ACHN (cell line): ENCODE measurements at regions not wholly inside any gene's neighbourhood (a gene's known extent, or its start where the extent isn't known, plus 50 kb on each side); places are given as distances from the start of the nearest gene placed in this dataset.

Experiments used
- DNase-seq: peaks from one replicate; pipeline ENCODE4 v3.0.0-alpha.2; 2015
- in situ Hi-C: cut with HindIII; loops from 2 replicates; pipeline ENCODE4 v1.10.0; 2017; ENCODE audit warnings: low sequenced_read_pairs, low pct_ligation_motif_present, low pct_unique_long_range_greater_than_20kb

DNA sequence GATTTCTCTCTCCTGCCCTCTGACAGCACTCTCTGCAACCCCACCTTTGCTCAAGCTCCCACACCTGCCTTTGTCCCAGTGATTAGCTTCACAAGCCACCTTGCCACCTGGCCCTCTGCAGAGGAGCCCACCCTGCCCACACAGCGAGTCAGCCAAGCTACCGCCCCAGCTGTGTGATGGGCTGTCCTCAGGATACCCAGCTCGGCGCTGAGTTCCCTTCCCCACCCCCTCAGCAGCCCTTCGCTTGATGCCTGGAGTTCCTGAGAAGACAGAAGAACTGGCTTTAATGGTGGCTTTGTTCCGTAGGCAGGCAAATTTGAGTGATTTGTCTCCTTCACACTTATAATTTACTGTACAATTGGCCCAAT, 266.4 kb downstream of the CBLN1 start:
- DNase-seq: no peak

DNA sequence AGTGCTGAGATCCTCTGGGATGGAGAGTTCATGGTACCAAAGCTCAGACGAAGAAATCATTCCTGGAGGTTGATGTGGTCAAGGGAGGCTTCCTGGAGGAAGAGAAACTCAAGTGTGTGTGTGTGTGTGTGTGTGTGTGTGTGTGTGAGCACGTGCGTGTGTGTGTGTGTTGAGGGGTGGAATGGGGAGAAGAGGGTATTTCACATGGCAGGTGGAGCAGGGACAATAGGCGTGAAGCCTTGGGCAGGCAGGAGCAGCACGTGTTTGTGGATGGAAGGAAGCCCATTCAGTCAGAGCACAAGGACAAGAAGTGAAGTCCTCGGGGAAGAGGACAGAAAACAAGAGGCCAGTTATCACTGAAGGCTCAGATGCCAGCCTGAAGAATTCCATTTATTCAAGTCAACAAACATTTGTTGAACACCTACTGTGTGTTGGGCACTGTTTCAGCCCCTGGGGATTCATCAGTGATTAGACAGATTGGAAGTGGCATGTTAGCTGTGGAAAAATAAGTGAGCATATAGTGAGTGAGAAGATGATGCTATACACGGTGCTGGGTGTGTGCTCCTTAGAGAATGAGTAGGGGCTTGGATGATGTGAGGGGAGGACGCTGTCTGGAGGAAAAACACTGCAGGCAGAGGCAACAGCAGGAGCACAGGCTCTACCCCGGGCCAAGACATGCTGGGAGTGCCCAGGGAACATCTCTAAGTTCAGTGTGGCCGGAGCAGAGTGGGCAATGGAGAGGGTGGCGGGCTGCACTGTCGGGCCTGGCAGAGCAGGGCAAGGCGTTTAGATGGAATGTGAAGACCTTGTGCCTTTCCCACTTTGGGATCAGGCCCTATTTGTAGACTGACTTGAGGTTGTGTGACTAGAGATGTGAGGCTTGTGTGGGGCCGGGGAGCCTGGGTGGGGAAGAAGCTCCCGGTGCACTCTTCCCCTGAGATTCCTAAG, 267.1 kb downstream of the CBLN1 start:
- in situ Hi-C loops: no loop called here
- DNase-seq: no peak

More for the DNA sequence above, 266.4 kb downstream of the CBLN1 start:
- in situ Hi-C loops: no loop called here

DNA sequence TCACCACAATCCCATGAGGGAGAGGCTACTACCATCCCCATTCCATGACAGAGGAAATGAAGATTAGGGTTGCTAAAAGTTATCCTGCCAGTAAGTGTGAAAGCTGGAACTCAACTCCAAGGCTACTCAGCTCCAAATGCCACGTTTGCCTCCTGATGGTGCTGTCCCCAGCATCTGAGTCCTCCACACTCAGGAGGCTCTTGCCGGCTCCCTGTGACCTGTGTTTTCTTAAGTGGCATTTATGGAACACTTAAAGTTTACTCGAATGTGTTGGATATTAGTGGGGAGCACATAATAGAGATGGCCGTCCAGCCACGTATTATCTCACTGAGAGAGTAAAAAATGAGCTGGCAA, 267.9 kb downstream of the CBLN1 start:
- in situ Hi-C loops: no loop called here
- DNase-seq: no peak

DNA sequence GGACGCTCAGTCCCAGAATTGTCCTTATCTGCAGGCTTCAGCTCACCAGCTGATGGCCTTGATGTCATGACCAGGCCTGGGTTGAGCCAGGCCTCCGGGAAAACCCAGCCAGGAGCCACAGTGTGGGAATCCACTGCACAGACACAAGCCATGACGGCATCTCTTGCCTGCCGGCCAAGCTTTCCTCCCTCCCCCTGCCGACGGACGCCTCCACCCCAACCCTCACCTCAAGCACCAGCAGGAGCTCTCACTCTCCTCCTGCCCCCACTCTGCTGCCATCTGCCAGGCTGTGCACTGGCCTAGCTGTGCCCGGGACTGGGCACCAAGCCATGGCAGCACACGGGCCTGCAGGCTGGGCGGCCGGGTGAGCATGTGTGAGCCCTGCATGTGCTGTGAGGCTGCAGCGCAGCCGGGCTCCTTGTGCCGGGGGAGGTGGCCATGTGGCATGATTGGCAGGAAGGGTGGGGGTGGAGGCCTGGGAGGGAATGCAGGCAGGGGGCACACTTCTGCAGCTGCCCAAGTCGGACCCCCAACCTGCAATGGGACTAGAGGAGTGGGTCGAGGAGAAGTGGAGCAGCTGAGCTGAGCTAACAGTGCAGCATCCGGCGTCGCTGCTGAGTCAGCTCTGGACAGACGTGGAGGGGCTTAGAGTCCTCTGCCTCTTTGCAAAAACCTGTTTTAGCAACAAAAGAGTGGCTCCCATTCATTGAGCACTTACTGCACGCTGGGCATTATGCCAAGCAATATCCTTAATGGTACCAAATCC, 268.5 kb downstream of the CBLN1 start:
- no peak for DNase-seq
- in situ Hi-C loops: no loop called here

DNA sequence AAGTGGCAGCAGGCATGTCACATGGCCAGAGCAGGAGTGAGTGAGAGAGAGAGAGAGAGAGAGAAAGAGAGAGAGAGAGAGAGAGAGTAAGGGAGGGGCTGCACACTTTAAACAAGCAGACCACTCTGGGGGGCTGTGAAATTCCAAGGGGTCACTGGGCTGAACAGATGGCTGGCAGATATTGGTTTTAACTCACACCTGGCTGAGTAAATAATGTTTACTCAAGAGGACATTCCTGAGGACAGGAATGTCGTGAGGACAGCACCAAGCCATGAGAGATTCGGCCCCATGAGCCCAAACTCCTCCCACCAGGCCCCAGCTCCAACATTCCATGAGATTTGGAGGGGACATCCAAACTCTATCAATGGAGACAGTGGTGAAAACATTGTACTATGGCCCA, 269.7 kb downstream of the CBLN1 start:
- in situ Hi-C loops: no loop called here
- no peak for DNase-seq

DNA sequence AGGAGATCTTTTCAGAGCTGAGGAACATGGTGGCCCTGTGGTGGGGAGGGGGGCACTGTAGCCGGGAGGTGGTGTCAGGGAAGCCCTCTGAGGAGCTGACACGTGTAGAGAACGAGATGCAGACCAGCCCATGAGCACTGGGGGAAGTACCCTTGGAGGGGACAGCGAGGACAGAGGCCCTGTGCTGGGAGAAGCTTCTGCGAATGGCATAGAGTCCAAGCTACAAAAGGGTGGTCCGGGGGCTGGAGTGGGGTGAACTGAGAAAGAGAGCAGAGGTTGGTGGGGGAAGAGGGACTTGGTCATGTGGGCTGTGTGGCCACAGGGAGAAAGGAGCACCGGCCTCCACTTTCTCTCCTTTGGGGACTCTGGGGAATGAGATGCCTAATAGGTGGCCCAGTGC, 270.8 kb downstream of the CBLN1 start:
- DNase-seq: no peak
- in situ Hi-C loops: no loop called here

DNA sequence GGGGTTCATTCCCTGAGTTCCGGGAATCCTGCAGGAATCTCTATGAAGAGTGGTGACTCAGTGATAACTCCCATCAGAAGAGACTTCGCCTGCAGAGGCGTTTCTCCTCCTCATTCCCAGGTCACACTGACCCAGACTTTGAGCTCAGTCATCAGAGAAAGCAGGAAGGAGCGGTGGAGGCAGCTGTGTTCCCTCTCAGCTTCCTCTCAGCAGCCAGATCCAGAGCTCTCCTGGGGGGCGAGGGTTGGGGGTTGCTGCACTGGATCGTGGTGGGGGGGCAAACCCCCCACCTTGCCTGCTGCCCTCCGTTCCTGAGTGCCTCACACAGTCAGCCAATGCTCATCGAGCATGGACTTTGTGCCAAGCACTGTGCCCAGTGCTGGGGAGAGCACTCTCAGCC, 271.2 kb downstream of the CBLN1 start:
- DNase-seq: no peak
- in situ Hi-C loops: no loop called here

DNA sequence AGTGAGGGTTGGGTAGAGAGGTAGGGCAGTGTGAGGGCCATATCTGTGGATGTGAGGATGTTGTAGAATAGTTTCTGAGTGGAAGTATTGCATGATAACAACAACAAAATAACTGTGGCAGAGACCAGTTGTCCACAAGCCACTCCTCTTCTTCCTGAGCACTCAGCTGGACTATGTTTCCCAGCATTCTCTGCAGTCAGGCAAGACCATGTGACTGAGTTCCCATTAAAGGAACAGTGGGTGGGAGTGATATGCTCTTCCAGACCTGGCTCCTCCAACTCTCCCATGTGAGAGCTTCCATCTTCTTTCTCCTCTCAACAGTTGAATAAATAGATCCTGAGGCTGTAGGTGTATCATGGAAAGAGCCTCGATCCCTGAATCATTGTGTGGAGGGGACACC, 272.4 kb downstream of the CBLN1 start:
- no peak for DNase-seq
- in situ Hi-C loops: no loop called here

DNA sequence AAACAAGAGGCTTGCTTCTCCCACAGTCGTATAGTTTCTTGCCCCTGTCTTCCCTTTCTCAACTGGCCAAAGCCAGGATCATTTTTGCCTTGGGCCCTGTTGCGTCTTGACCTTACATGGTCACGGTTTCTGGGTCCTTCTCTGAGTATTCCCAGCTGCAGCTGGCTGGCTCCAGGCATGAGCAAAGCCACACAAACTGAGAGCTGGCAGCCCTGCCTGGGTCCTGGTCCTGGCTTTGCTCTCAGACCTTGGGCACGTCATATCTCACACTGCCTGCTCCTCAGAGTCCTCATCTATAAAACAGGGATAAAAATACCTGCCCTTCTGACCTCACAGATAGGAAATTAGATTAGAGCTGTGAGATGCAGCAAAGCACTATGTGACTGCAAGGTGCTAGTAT, 277.6 kb downstream of the CBLN1 start:
- DNase-seq: no peak
- in situ Hi-C loops: no loop called here

DNA sequence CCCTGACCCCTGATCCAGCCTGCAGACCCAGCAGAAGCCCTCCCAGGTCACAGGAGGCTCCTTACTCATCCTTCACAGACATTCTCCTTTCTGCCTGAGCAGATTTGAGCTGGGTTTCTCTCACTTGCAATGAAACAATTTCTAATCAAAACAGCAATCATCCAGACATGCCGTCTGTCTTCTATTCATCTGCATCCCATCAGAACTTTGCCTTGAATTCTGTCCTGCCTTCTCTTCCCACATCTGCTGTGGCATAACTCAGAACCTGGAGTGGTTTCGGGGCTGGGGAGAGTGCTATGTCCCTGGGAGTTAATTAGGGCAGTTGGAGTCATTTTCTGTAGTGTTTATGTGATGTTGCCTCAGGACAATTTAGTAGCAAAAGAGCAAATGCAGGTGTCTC, 278.6 kb downstream of the CBLN1 start:
- in situ Hi-C loops: no loop called here
- DNase-seq: no peak

DNA sequence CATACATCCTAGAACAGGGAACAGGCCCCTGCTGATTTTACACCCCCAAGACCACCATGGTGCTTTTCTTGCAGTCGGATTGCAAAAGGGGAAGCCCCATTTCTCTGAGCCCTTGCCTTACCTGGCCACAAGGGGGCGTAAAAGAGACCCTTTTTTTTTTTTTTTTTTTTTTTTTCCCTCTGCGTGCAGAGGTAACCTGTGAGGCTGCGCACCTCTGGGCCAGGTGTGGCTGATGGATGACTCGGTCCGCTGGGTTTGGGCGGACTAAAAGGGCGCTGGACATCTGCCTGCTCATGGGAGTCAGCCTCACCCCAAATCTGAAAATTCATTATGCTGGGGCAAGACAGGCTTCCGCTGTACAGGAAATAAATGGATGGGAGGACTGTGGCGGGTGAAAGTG, 281.0 kb downstream of the CBLN1 start:
- no peak for DNase-seq
- in situ Hi-C loops: no loop called here

DNA sequence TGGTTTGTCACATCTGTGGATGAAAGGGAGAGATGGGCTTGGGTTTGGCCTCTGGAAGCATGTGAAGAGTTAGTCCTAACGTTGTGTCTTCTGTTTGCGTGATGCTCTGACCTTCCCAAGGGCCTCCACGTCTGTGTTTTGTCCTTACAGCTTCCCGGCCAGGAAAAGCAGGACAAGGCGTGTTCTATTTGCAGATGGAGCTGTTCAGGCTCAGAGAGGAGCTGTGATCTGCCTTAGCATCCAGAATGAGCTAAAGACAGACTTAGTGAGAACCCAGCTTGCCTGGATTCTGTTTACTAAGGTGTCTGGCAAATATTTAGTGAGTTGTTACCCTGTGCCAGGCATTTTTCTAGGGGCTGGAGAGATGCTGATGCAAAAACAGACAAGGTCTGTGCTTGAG, 282.1 kb downstream of the CBLN1 start:
- in situ Hi-C loops: no loop called here
- no peak for DNase-seq

DNA sequence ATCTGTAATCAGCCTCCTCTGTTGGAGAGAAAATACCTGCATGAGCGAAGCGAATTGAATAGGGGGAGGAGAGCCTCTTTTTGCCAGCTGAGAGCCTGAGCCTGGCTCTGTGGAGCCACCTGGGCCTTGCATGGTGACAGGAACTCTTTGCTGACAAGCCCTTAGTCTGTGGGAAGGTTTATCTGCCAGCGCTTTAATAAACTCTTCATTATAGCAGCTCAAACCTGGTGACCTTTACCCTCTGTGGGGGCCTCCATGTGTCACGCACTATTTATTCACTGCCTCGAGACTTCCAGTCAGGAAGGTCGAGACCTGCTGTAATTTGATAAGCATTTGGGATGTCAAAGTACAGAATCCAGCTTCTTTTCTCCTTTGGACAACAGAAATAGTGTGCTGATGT, 282.6 kb downstream of the CBLN1 start:
- in situ Hi-C loops: no loop called here
- no peak for DNase-seq

DNA sequence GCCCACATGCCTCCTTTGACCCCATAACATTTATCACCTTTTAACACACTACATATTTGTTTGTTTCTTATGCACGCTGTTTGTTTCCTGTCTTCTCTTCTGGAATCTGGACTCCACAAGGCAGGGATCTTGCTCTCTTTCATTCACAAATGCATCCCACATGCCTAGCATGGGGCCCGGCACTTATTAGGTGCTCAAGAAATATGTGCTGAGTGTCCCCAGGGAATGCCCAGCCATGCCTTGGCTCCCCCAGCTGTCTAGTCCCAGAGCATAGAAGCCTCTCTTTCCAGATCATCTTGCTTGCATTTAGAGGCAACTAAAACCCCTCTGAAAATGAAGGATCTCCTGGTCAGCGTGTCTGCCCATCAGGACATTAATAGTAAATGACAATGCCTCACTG, 283.7 kb downstream of the CBLN1 start:
- in situ Hi-C loops: no loop called here
- DNase-seq: no peak

DNA sequence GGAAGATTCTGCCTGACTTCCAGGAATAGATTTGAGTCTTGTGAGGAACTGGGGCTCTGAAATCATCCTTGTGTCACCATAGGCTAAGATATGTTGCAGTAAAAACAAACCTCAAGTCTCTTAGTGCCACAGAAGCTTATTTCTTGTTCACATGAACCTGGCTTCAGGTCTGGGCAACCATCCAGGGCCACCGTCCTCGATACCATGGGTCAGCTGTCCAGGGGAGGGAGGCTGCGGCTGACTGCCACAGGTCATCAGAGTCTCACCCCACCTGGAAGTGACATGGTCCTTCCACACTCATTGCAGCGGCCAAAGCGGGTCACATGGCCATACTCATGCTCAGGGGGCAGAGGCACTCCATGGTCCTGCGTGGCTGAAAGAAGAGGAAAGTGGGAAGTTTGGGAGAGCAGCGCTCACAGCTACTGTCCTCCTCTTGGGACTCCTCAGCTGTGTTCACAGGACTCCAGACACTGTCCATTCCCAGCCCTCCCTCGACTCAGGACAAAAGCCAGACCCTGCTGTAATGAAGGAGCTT, 284.5 kb downstream of the CBLN1 start:
- in situ Hi-C loops: no loop called here
- no peak for DNase-seq

DNA sequence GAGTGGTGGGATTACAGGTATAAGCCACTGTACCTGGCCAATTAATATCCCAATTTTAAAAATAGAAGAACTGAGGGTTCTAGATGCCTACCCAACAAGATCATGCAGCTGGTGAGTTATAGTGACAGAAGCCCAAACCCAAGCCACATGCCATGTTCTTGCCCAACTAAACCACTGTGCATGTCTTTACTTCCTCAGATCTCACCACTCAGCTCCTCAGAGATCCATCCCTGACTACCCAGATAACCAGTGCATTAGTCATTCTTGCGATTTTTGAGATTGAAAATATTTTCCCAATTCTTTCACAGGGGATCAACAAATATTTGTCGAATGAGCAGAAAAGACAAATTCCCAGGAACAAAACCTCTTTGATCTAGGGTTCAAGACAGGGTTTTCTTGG, 303.1 kb downstream of the CBLN1 start:
- DNase-seq: no peak
- in situ Hi-C loops: no loop called here

DNA sequence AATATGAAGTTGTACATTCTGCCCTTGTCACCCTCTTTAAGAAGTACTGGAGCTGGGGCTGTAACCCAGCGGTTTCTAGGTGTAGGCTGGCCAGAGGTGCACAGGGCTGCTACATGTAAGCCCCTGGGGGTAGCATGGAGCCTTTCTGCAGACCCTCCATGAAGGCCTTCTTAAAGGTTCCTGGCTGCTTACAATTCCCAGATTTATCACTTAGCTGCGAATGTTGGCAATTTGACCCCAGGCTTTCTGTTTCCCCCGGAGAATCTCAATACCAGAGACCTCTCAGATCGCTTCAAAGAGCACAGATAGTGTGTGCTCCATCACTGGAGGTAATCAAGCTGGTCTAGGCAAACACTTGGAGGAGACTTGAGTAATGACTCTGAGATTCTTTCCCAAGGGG, 309.4 kb downstream of the CBLN1 start:
- in situ Hi-C loops: no loop called here
- DNase-seq: no peak

DNA sequence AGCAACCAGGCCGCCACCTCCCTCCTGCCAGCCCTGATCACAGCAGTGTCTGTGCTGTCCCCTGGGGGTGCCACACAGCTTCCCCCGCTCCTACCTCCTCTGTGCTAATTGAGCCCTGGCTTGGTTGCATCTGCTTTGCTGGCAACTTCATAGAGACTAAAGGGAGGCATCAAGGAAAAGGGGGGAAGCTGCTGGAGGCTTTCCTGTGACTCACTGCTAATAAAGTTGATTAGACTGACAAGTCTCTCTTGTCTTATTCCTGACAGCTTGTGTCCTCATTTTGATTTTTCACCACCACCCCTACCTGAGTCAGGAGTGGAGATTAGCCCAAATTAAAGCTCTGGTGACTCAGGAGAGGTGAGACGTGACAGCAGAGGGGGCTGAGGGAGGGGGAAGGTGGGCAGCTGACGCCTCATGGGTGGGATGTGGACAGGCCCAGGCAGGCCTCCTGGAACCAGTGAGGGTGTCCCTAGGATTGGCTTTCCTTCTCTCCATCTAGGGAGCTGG, 310.0 kb downstream of the CBLN1 start:
- in situ Hi-C loops: no loop called here
- no peak for DNase-seq

DNA sequence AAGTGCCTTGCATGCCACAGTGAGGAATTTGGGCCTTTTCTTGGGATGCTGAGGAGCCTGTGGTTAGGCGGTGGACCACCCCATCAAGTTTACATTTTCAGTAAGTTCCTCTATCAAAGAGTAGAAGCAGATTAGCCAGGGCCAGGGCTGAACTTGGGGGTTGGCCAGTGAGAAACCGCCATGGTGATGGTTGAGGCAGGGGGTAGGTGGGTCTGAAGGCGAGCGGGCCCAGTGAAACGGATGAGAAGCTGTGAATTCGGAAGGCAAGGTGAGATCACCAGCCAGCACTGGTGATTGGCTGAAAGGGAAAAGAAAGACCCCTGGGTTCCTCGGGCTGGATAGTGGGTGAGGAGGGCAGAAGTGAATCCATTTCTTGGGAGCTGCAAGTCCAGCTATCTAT, 311.4 kb downstream of the CBLN1 start:
- no peak for DNase-seq
- in situ Hi-C loops: no loop called here

DNA sequence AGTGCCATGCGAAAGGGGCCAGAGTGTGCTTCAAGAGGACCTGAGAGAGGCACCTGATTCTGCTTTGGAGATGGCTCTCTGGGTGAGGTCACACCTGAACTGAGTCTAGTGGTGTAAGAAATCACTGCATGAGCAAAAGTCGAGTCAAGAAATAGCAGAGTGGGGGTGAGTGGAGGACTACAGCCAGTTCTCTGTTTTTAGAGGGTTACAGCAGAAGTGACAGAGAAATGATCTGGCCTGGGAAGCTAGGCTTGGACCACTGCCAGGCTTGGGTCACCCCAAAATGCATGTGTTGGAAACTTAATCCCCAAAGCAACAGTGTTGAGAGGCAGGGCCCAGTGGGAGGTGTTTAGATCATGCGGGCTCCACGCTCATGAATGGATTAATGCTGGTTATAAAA, 312.0 kb downstream of the CBLN1 start:
- no peak for DNase-seq
- in situ Hi-C loops: no loop called here
